ENCODE measurements at regions not wholly inside any gene's neighbourhood (a gene's known extent, or its start where the extent isn't known, plus 50 kb on each side); places are given as distances from the start of the nearest gene placed in this dataset.

DNA sequence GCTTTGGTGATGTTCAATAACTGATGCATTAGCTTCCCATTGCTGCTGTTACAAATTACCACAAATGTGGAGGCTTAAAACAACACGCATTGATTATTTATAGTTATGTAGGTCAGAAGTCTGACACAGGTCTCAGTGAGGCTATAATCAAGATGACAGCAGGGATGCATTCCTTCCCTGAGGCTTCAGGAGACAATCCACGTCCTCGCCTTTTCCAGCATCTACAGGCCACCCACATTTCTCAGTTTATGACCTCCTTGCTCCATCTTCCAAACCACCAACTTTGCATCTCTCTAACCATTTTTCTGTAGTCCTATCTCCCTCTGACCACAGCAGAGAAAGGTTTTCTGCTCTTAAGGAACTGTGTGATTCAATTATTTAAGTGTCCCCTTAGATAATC lies 92.5 kb downstream of the GASK1B start:
- H3K27me3 Mint-ChIP-seq (ENCODE audit: unreplicated experiment): no peaks in the 10 kb centered on the region

DNA sequence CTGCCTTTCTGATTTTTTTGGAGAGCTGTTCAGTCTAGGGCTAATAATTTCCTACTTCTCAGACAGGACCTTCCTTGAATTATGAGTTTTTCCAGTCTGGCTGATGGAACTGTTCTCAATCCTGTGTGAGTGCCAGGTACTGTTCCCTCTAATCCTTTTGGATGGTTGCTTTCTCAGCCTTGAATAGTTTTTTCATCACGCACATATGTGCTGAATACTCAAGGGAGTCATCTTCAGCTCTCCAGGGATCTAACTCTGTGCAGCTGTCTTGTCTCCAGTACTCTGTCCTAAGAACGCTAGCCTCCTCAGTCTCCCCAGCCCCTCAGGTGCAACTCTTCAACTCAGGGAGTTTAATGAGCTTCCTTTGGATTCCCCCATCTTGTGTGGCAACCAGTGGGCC lies 93.2 kb downstream of the GASK1B start:
- Mint-ChIP-seq H3K9me3 (ENCODE audit: unreplicated experiment) (peaks cover 5% of the 10 kb centered on the region), H3K4me1 (ENCODE audit: low read depth, unreplicated experiment) (peaks cover 11% of the 10 kb centered on the region), H3K27me3 (ENCODE audit: unreplicated experiment) (no peaks in the 10 kb centered on the region), H3K27ac (ENCODE audit: unreplicated experiment) (no peak overlapping the region), H3K36me3 (ENCODE audit: unreplicated experiment) (no peaks in the 10 kb centered on the region), H3K4me3 (ENCODE audit: unreplicated experiment) (no peak overlapping the region)
- TF ChIP-seq, protein P1, sequence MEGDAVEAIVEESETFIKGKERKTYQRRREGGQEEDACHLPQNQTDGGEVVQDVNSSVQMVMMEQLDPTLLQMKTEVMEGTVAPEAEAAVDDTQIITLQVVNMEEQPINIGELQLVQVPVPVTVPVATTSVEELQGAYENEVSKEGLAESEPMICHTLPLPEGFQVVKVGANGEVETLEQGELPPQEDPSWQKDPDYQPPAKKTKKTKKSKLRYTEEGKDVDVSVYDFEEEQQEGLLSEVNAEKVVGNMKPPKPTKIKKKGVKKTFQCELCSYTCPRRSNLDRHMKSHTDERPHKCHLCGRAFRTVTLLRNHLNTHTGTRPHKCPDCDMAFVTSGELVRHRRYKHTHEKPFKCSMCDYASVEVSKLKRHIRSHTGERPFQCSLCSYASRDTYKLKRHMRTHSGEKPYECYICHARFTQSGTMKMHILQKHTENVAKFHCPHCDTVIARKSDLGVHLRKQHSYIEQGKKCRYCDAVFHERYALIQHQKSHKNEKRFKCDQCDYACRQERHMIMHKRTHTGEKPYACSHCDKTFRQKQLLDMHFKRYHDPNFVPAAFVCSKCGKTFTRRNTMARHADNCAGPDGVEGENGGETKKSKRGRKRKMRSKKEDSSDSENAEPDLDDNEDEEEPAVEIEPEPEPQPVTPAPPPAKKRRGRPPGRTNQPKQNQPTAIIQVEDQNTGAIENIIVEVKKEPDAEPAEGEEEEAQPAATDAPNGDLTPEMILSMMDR (IDR thresholded peaks at IDR 0.05; ENCODE audit: partially characterized antibody, unreplicated experiment): no peak
- DNase-seq: no peak

More for the DNA sequence above, 92.5 kb downstream of the GASK1B start:
- H3K4me1 Mint-ChIP-seq (ENCODE audit: low read depth, unreplicated experiment): peaks cover 11% of the 10 kb centered on the region
- H3K27ac Mint-ChIP-seq (ENCODE audit: unreplicated experiment): no peak overlapping the region
- peaks cover 5% of the 10 kb centered on the region for H3K9me3 Mint-ChIP-seq (ENCODE audit: unreplicated experiment)
- DNase-seq: no peak
- no peaks in the 10 kb centered on the region for H3K36me3 Mint-ChIP-seq (ENCODE audit: unreplicated experiment)
- TF ChIP-seq, protein P1 (IDR thresholded peaks at IDR 0.05; ENCODE audit: partially characterized antibody, unreplicated experiment): no peak
- no peak overlapping the region for H3K4me3 Mint-ChIP-seq (ENCODE audit: unreplicated experiment)

DNA sequence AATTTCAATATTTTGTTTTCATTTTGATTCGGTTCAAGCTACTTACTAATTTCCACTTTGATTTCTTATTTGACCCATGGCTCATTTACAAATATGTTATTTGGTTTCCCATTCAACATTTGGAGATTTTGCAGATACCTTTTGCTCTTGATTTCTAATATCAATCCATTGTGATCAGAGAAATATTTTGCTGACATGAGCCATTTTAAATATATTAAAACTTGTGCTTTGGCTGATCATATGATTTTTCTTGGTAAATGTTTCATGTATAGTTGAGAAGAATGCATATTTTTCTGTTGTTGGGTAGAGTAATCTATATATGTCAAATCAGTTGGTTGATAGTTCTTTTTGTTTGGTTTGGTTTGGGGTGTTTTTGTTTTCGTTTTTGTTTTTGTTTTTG lies 95.0 kb downstream of the GASK1B start:
- no peak overlapping the region for H3K4me3 Mint-ChIP-seq (ENCODE audit: unreplicated experiment)
- TF ChIP-seq, protein P1 (IDR thresholded peaks at IDR 0.05; ENCODE audit: partially characterized antibody, unreplicated experiment): no peak
- H3K27me3 Mint-ChIP-seq (ENCODE audit: unreplicated experiment): no peaks in the 10 kb centered on the region
- no peak for DNase-seq
- peaks cover 11% of the 10 kb centered on the region for H3K4me1 Mint-ChIP-seq (ENCODE audit: low read depth, unreplicated experiment)
- H3K9me3 Mint-ChIP-seq (ENCODE audit: unreplicated experiment): peaks cover 5% of the 10 kb centered on the region
- H3K36me3 Mint-ChIP-seq (ENCODE audit: unreplicated experiment): no peaks in the 10 kb centered on the region
- H3K27ac Mint-ChIP-seq (ENCODE audit: unreplicated experiment): no peak overlapping the region

DNA sequence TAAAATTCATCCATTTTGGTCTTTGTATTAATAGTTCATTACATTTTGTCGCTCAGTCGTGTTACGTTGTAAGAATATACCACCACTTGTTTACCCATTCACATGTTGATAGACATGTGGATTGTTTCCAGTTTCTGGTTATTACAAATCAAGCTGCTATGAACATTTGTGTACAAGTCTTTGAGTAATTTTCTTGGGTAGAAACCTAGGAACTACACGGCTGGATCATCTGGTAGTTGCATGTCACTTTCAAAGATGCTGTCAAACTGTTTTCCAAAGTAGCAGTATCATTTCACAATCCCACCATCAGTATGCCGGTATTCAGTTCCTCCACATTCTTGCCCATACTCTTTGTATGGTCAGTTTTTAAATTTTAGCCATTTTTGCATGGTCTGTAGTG lies 98.0 kb downstream of the GASK1B start:
- DNase-seq: no peak
- TF ChIP-seq, protein P1 (IDR thresholded peaks at IDR 0.05; ENCODE audit: partially characterized antibody, unreplicated experiment): no peak
- H3K4me1 Mint-ChIP-seq (ENCODE audit: low read depth, unreplicated experiment): peaks cover 6% of the 10 kb centered on the region
- H3K36me3 Mint-ChIP-seq (ENCODE audit: unreplicated experiment): no peaks in the 10 kb centered on the region
- H3K27ac Mint-ChIP-seq (ENCODE audit: unreplicated experiment): no peak overlapping the region
- no peak overlapping the region for H3K4me3 Mint-ChIP-seq (ENCODE audit: unreplicated experiment)
- H3K9me3 Mint-ChIP-seq (ENCODE audit: unreplicated experiment): peaks cover 4% of the 10 kb centered on the region
- no peaks in the 10 kb centered on the region for H3K27me3 Mint-ChIP-seq (ENCODE audit: unreplicated experiment)

DNA sequence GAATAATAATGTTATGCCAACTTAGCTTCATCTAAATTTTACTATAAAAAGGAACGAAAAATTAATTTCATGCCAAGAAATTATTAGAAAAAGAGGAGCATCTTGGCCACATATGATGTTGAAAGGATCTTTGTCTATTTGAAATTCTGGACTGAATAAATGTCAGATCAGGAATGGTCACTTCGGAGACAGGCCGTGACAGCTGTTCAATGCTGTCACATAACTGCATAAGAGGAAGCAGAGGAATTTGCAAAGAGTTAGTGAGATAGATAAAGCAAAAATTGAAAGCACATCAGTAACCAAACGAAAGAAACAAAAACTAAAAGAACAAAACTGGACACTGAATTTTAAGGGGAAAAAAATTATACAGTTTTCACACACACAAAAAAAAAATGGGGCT lies 100.9 kb downstream of the GASK1B start:
- Mint-ChIP-seq H3K27ac (ENCODE audit: unreplicated experiment) (no peak overlapping the region), H3K4me1 (ENCODE audit: low read depth, unreplicated experiment) (no peaks in the 10 kb centered on the region), H3K27me3 (ENCODE audit: unreplicated experiment) (no peaks in the 10 kb centered on the region), H3K9me3 (ENCODE audit: unreplicated experiment) (no peaks in the 10 kb centered on the region), H3K36me3 (ENCODE audit: unreplicated experiment) (no peaks in the 10 kb centered on the region), H3K4me3 (ENCODE audit: unreplicated experiment) (no peak overlapping the region)
- TF ChIP-seq, protein P1 (IDR thresholded peaks at IDR 0.05; ENCODE audit: partially characterized antibody, unreplicated experiment): no peak
- no peak for DNase-seq

Data from glutamatergic neuron (in vitro differentiated cells).